Vagina (tissue), 2 donors: ENCODE measurements at regions not wholly inside any gene's neighbourhood (a gene's known extent, or its start where the extent isn't known, plus 50 kb on each side); places are given as distances from the start of the nearest gene placed in this dataset.

Experiments used
- DNase-seq, 2 donors: peaks; one replicate each; pipeline ENCODE4 v3.0.0-alpha.2; 2017; ENCODE audit errors: extremely low spot score in 2 of 2
- H3K27ac ChIP-seq: fragments of 200-600 bp; sonication (generic); one replicate; pipeline ENCODE4 v1.5.1; 2019
- H3K27me3 ChIP-seq: fragments of 200-600 bp; sonication (generic); one replicate; pipeline ENCODE4 v1.5.1; 2019
- H3K36me3 ChIP-seq, 2 donors: fragments of 200-600 bp; sonication (generic); one replicate each; pipeline ENCODE4 v1.5.1; 2017 to 2019
- H3K4me1 ChIP-seq: fragments of 200-600 bp; sonication (generic); one replicate; pipeline ENCODE4 v1.5.1; 2019
- H3K4me3 ChIP-seq, 2 donors: fragments of 200-600 bp; sonication (generic); 1 replicate in 1 of 2; 2 replicates in 1 of 2; pipeline ENCODE4 v1.5.1; 2016 to 2019
- H3K9me3 ChIP-seq: fragments of 200-600 bp; sonication (generic); one replicate; pipeline ENCODE4 v1.5.1; 2019
- CTCF ChIP-seq, 3 experiments: fragments of 450-650 bp in 2 of 3; fragments of 200-600 bp in 1 of 3; sonication (generic) in 1 of 3; IDR thresholded peaks; one replicate each; pipeline ENCODE4 v1.5.1; 2017 to 2019; ENCODE audit warnings: antibody characterized with exemption in 3 of 3, mild to moderate bottlenecking in 2 of 3, moderate library complexity in 2 of 3
- POLR2A ChIP-seq, 2 donors: fragments of 450-650 bp; IDR thresholded peaks; one replicate each; pipeline ENCODE4 v1.6.1; 2017; ENCODE audit warnings: antibody characterized with exemption in 2 of 2, mild to moderate bottlenecking in 2 of 2, moderate library complexity in 2 of 2
- POLR2AphosphoS5 ChIP-seq, 2 donors: sonication (generic); formaldehyde crosslinking; IDR thresholded peaks; one replicate each; pipeline ENCODE4 v1.9.0; 2017; ENCODE audit warnings: antibody characterized with exemption in 2 of 2, mild to moderate bottlenecking in 2 of 2, low read depth in 1 of 2; ENCODE audit not compliant: insufficient read depth in 1 of 2
- intact Hi-C: fragments of 100-400 bp; cut with DNase I; formaldehyde crosslinking; loops from one replicate; pipeline ENCODE4 v1.15.1; 2023

- DNase-seq, result no peak
- Histone ChIP-seq H3K4me1 (peaks cover 9% of the 10 kb centered on the region), H3K27me3 (no peaks in the 10 kb centered on the region), H3K27ac (no peak overlapping the region), H3K36me3 (no peaks in the 10 kb centered on the region), H3K4me3 (no peak overlapping the region), H3K9me3 (no peaks in the 10 kb centered on the region)
- TF ChIP-seq POLR2A (IDR thresholded peaks at IDR 0.05) (no peak), CTCF (IDR thresholded peaks at IDR 0.05) (no peak), POLR2AphosphoS5 (IDR thresholded peaks at IDR 0.05; ENCODE audit: insufficient read depth in 1 of 2, low read depth in 1 of 2) (no peak)
- intact Hi-C loops, result no loop called here
Observed at GRCh38 chr5:92885950-92886349, 695.1 kb downstream of the NR2F1-AS1 start.

GRCh38 chr5:92884469-92884868, 696.5 kb downstream of the NR2F1-AS1 start:
- Histone ChIP-seq H3K4me1 (peaks cover 9% of the 10 kb centered on the region), H3K27me3 (no peaks in the 10 kb centered on the region), H3K4me3 (no peak overlapping the region), H3K27ac (no peak overlapping the region), H3K9me3 (no peaks in the 10 kb centered on the region), H3K36me3 (no peaks in the 10 kb centered on the region)
- no peak for TF ChIP-seq CTCF (IDR thresholded peaks at IDR 0.05)
- TF ChIP-seq POLR2AphosphoS5 (IDR thresholded peaks at IDR 0.05; ENCODE audit: insufficient read depth in 1 of 2, low read depth in 1 of 2), result no peak
- TF ChIP-seq POLR2A (IDR thresholded peaks at IDR 0.05), result no peak
- intact Hi-C loops, result no loop called here
- no peak for DNase-seq

GRCh38 chr5:92879806-92880543, 701.0 kb downstream of the NR2F1-AS1 start:
- Histone ChIP-seq H3K27ac (no peak overlapping the region), H3K36me3 (no peaks in the 10 kb centered on the region), H3K4me1 (no peaks in the 10 kb centered on the region), H3K27me3 (no peaks in the 10 kb centered on the region), H3K9me3 (no peaks in the 10 kb centered on the region), H3K4me3 (no peak overlapping the region)
- intact Hi-C loops, result no loop called here
- no peak for TF ChIP-seq POLR2AphosphoS5 (IDR thresholded peaks at IDR 0.05; ENCODE audit: insufficient read depth in 1 of 2, low read depth in 1 of 2)
- TF ChIP-seq CTCF (IDR thresholded peaks at IDR 0.05), result no peak
- TF ChIP-seq POLR2A (IDR thresholded peaks at IDR 0.05), result no peak
- no peak for DNase-seq

GRCh38 chr5:92874790-92875189, 706.2 kb downstream of the NR2F1-AS1 start:
- no peaks in the 10 kb centered on the region for H3K4me1 ChIP-seq
- no peaks in the 10 kb centered on the region for H3K36me3 ChIP-seq
- no peak overlapping the region for H3K4me3 ChIP-seq
- no peak for TF ChIP-seq POLR2A (IDR thresholded peaks at IDR 0.05)
- no peak for TF ChIP-seq POLR2AphosphoS5 (IDR thresholded peaks at IDR 0.05; ENCODE audit: insufficient read depth in 1 of 2, low read depth in 1 of 2)
- no peak for TF ChIP-seq CTCF (IDR thresholded peaks at IDR 0.05)
- no peak for DNase-seq
- H3K27ac ChIP-seq, result no peak overlapping the region
- intact Hi-C loops, result no loop called here
- no peaks in the 10 kb centered on the region for H3K27me3 ChIP-seq
- H3K9me3 ChIP-seq, result no peaks in the 10 kb centered on the region

GRCh38 chr5:92868442-92868841, 712.6 kb downstream of the NR2F1-AS1 start:
- Histone ChIP-seq H3K9me3 (no peaks in the 10 kb centered on the region), H3K36me3 (no peaks in the 10 kb centered on the region), H3K27me3 (no peaks in the 10 kb centered on the region), H3K4me1 (no peaks in the 10 kb centered on the region), H3K4me3 (no peak overlapping the region), H3K27ac (no peak overlapping the region)
- intact Hi-C loops, result no loop called here
- TF ChIP-seq POLR2AphosphoS5 (IDR thresholded peaks at IDR 0.05; ENCODE audit: insufficient read depth in 1 of 2, low read depth in 1 of 2) (no peak), CTCF (IDR thresholded peaks at IDR 0.05) (no peak), POLR2A (IDR thresholded peaks at IDR 0.05) (no peak)
- DNase-seq, result no peak
